ENCODE measurements at regions not wholly inside any gene's neighbourhood (a gene's known extent, or its start where the extent isn't known, plus 50 kb on each side); places are given as distances from the start of the nearest gene placed in this dataset.

GRCh38 chr5:5777013-5777412 lies 354.5 kb downstream of the ICE1 start:
- H3K79me2 ChIP-seq (ENCODE audit: insufficient read depth, low read length) = no peaks in the 10 kb centered on the region
- no peak overlapping the region for H3K4me3 Mint-ChIP-seq
- H2AK5ac ChIP-seq (ENCODE audit: insufficient read length, low read length) = no peak overlapping the region
- H2BK20ac ChIP-seq (ENCODE audit: low read depth, low read length, poor library complexity, severe bottlenecking) = no peak overlapping the region
- H3K27me3 Mint-ChIP-seq (ENCODE audit: low read depth) = no peaks in the 10 kb centered on the region; the same call in 1 of the 2 replicates
- no peak overlapping the region for H3K14ac ChIP-seq (ENCODE audit: insufficient read depth, low read length)
- H3K36me3 Mint-ChIP-seq (ENCODE audit: insufficient read depth in 1 of 3, low read depth in 3 of 3) = no peaks in the 10 kb centered on the region; a peak in 1 of 7 replicates
- no peaks in the 10 kb centered on the region for H4K20me1 ChIP-seq (ENCODE audit: control insufficient read depth, insufficient read depth, insufficient read length)
- no peak overlapping the region for H2AFZ ChIP-seq (ENCODE audit: low read length)
- H3K27ac ChIP-seq (ENCODE audit: insufficient read length, low read depth, low read length) = no peak overlapping the region
- no peak overlapping the region for H4K8ac ChIP-seq (replicated peaks; ENCODE audit: insufficient read length, low read depth, low read length)
- H3K23me2 ChIP-seq (ENCODE audit: insufficient read length, low read depth, low read length, poor library complexity, severe bottlenecking) = no peaks in the 10 kb centered on the region
- no peak for TF ChIP-seq CTCF (conservative IDR thresholded peaks at IDR 0.05)
- no peak overlapping the region for H2BK5ac ChIP-seq (ENCODE audit: insufficient read length, low read length)
- H3K27me3 ChIP-seq (ENCODE audit: insufficient read depth, low read length) = no peaks in the 10 kb centered on the region
- peaks cover 2 to 3% of the 10 kb centered on the region in 2 experiments; a peak in 1 of 5 replicates for H3K9me3 Mint-ChIP-seq
- no peak overlapping the region for H3K9ac ChIP-seq (ENCODE audit: extremely low read depth, insufficient read length, low read length)
- no peak overlapping the region for H4K91ac ChIP-seq (ENCODE audit: insufficient read length, low read depth, low read length)
- H3T11ph ChIP-seq (ENCODE audit: low read length) = no peak overlapping the region
- DNase-seq = no peak
- no peak overlapping the region for H2BK120ac ChIP-seq (ENCODE audit: low read depth, low read length, poor library complexity, severe bottlenecking)
- no peaks in the 10 kb centered on the region for H3K9me3 ChIP-seq (ENCODE audit: control insufficient read depth, low read depth, low read length)
- no peak overlapping the region for H2BK12ac ChIP-seq (ENCODE audit: insufficient read length, low read depth, low read length)
- H3K79me1 ChIP-seq (ENCODE audit: insufficient read depth, low read depth, low read length, poor library complexity, severe bottlenecking) = no peaks in the 10 kb centered on the region
- H3K4ac ChIP-seq (ENCODE audit: low read depth, low read length) = no peak overlapping the region
- H4K5ac ChIP-seq (ENCODE audit: insufficient read length, low read depth, low read length) = no peak overlapping the region
- no peaks in the 10 kb centered on the region for H3K4me1 ChIP-seq (ENCODE audit: insufficient read depth, low read length)
- H2BK15ac ChIP-seq (ENCODE audit: low read depth, low read length) = no peak overlapping the region
- H3K56ac ChIP-seq (ENCODE audit: insufficient read length, low read depth, low read length) = no peak overlapping the region
- H3K4me2 ChIP-seq (ENCODE audit: insufficient read depth, insufficient read length, low read length) = no peak overlapping the region
- H3K27ac Mint-ChIP-seq = no peak overlapping the region
- no peak overlapping the region for H3K18ac ChIP-seq (ENCODE audit: insufficient read length, low read depth, low read length)
- no peak overlapping the region for H3K23ac ChIP-seq (ENCODE audit: insufficient read length, low read depth, low read length)
- H3K4me1 Mint-ChIP-seq = no peaks in the 10 kb centered on the region
- no CpG with 5 or more reads among the region's 2 CpGs for WGBS (ENCODE audit: extremely low coverage, insufficient read length, low lambda C conversion rate)
